ENCODE measurements at regions not wholly inside any gene's neighbourhood (a gene's known extent, or its start where the extent isn't known, plus 50 kb on each side); places are given as distances from the start of the nearest gene placed in this dataset.

- Histone ChIP-seq H3K4me1 (ENCODE audit: insufficient read depth, low read length) (peaks cover 27% of the 10 kb centered on the region), H3K27me3 (ENCODE audit: control insufficient read depth in 1 of 2, insufficient read depth in 2 of 2, low read length in 2 of 2) (no peaks in the 10 kb centered on the region), H3K9me3 (ENCODE audit: control insufficient read depth in 1 of 2, insufficient read depth in 1 of 2, low read length in 2 of 2) (peaks cover 0 to 12% of the 10 kb centered on the region in 2 experiments), H3K27ac (ENCODE audit: low read depth in 1 of 2, low read length in 2 of 2) (no peak overlapping the region), H3K36me3 (ENCODE audit: insufficient read depth, low read length) (no peaks in the 10 kb centered on the region), H3K4me3 (ENCODE audit: low read length) (no peak overlapping the region)
- no peak for TF ChIP-seq CTCF (IDR thresholded peaks at IDR 0.05)
- H3K27me3 Mint-ChIP-seq, result no peaks in the 10 kb centered on the region
- peak overlapping the region; percentile 91 for H3K27ac Mint-ChIP-seq
- no peak overlapping the region for H3K4me3 Mint-ChIP-seq
- DNase-seq, result peak in 1 of 14 experiments; percentile 21
- ChIA-PET CTCF (interaction anchor here (0.8 to 4.6 kb wide), 13 partner anchors 12 to 341 kb away, joined by 3 to 24 read pairs (median 4); no protein-coding TSS in a partner anchor), POLR2A (interaction anchor here (0.6 to 3.4 kb wide), 23 partner anchors 13 to 341 kb away, joined by 3 to 53 read pairs (median 7); partner anchors contain the start of genes POMGNT2 and SNRK)
- peaks cover 22% of the 10 kb centered on the region for H3K36me3 Mint-ChIP-seq (ENCODE audit: low read depth)
- H3K4me1 Mint-ChIP-seq (ENCODE audit: low read depth), result peaks cover 29% of the 10 kb centered on the region
- peaks cover 4% of the 10 kb centered on the region for H3K9me3 Mint-ChIP-seq
- intact Hi-C loops (cut with DNase I, micrococcal nuclease), result loop anchor here (1.0 to 5.0 kb wide), 11 partner anchors 19 to 343 kb away; partner anchors contain the start of gene SNRK (in 2 of the 2)
- no peak for ATAC-seq (ENCODE audit: poor library complexity)
These were observed 55.9 kb upstream of the POMGNT2 start for GRCh38 chr3:43161684-43162229.

GRCh38 chr3:43160664-43161063, 54.8 kb upstream of the POMGNT2 start:
- H3K4me1 Mint-ChIP-seq (ENCODE audit: low read depth), result peaks cover 36% of the 10 kb centered on the region
- H3K4me3 ChIP-seq (ENCODE audit: low read length), result no peak overlapping the region
- CTCF ChIA-PET, result interaction anchor here (1.0 to 4.6 kb wide), 3 partner anchors 13 to 342 kb away, joined by 4 to 24 read pairs (median 4); no protein-coding TSS in a partner anchor

DNA sequence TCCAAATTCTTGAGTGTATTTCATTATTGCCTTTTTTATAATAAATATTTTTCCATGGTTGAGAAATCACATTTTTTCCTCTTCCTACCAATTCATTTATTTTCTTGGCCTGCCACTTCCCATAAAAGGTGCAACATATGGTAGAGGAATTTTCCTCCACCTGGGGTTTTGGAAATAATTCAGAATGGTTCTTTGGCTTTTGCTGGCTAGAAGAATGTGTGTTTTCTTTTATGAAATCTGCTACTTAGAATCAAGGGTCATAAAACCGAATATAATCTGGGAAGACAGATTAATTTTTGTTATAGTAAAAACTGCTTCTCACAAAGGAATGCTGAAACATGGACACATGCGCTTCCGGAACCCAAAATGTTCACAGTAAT, 54.0 kb upstream of the POMGNT2 start:
- H3K4me1 ChIP-seq (ENCODE audit: insufficient read depth, low read length), result peaks cover 34% of the 10 kb centered on the region
- DNase-seq (no peak), ATAC-seq (ENCODE audit: poor library complexity) (no peak)
- Mint-ChIP-seq H3K27me3 (no peaks in the 10 kb centered on the region), H3K4me1 (ENCODE audit: low read depth) (peaks cover 44% of the 10 kb centered on the region), H3K9me3 (no peaks in the 10 kb centered on the region), H3K36me3 (ENCODE audit: low read depth) (peaks cover 6% of the 10 kb centered on the region), H3K4me3 (no peak overlapping the region), H3K27ac (no peak overlapping the region)
- H3K9me3 ChIP-seq (ENCODE audit: control insufficient read depth in 1 of 2, insufficient read depth in 1 of 2, low read length in 2 of 2), result no peaks in the 10 kb centered on the region
- CTCF ChIA-PET, result interaction anchor here (4.6 kb wide), 1 partner anchor 343 kb away, joined by 24 read pairs; no protein-coding TSS in a partner anchor
- POLR2A ChIA-PET, result no interaction called here
- H3K27ac ChIP-seq (ENCODE audit: low read depth in 1 of 2, low read length in 2 of 2), result no peak overlapping the region
- H3K27me3 ChIP-seq (ENCODE audit: control insufficient read depth in 1 of 2, insufficient read depth in 2 of 2, low read length in 2 of 2), result no peaks in the 10 kb centered on the region
- no peaks in the 10 kb centered on the region for H3K36me3 ChIP-seq (ENCODE audit: insufficient read depth, low read length)
- intact Hi-C loops (cut with DNase I, micrococcal nuclease), result loop anchor here in 1 of 2 experiments (5.0 kb wide), 2 partner anchors 62 to 198 kb away; no protein-coding TSS in a partner anchor
- no peak overlapping the region for H3K4me3 ChIP-seq (ENCODE audit: low read length)
- no peak for TF ChIP-seq CTCF (IDR thresholded peaks at IDR 0.05)

More at GRCh38 chr3:43160664-43161063, 54.8 kb upstream of the POMGNT2 start:
- TF ChIP-seq CTCF (IDR thresholded peaks at IDR 0.05), result no peak
- no peak overlapping the region for H3K27ac Mint-ChIP-seq
- H3K4me1 ChIP-seq (ENCODE audit: insufficient read depth, low read length), result peaks cover 27% of the 10 kb centered on the region
- H3K27me3 Mint-ChIP-seq, result no peaks in the 10 kb centered on the region
- no peak overlapping the region for H3K4me3 Mint-ChIP-seq
- intact Hi-C loops (cut with DNase I, micrococcal nuclease), result loop anchor here in 1 of 2 experiments (5.0 kb wide), 2 partner anchors 62 to 198 kb away; no protein-coding TSS in a partner anchor
- no peak for DNase-seq
- peaks cover 0 to 1% of the 10 kb centered on the region in 2 experiments for H3K9me3 ChIP-seq (ENCODE audit: control insufficient read depth in 1 of 2, insufficient read depth in 1 of 2, low read length in 2 of 2)
- peaks cover 12% of the 10 kb centered on the region for H3K36me3 Mint-ChIP-seq (ENCODE audit: low read depth)
- no peaks in the 10 kb centered on the region for H3K36me3 ChIP-seq (ENCODE audit: insufficient read depth, low read length)
- POLR2A ChIA-PET, result no interaction called here
- no peak for ATAC-seq (ENCODE audit: poor library complexity)
- no peaks in the 10 kb centered on the region for H3K9me3 Mint-ChIP-seq
- no peak overlapping the region for H3K27ac ChIP-seq (ENCODE audit: low read depth in 1 of 2, low read length in 2 of 2)
- H3K27me3 ChIP-seq (ENCODE audit: control insufficient read depth in 1 of 2, insufficient read depth in 2 of 2, low read length in 2 of 2), result no peaks in the 10 kb centered on the region

Measured in CD4-positive, alpha-beta T cell (primary cell).